Fibroblast of pulmonary artery (primary cell): ENCODE measurements at regions not wholly inside any gene's neighbourhood (a gene's known extent, or its start where the extent isn't known, plus 50 kb on each side); places are given as distances from the start of the nearest gene placed in this dataset.

ENCODE experiments used
- DNase-seq: peaks from one replicate; pipeline ENCODE4 v3.0.0-alpha.2; 2010; ENCODE audit warnings: low read depth
- H3K4me3 ChIP-seq: replicated peaks from 2 replicates; pipeline ENCODE4 v1.5.1; 2011; ENCODE audit warnings: low read depth, mild to moderate bottlenecking, control low read depth, low read length, moderate library complexity
- CTCF ChIP-seq: IDR thresholded peaks from 2 replicates; pipeline ENCODE4 v1.5.1; 2011; ENCODE audit warnings: mild to moderate bottlenecking, control low read depth, low read length, inconsistent platforms; ENCODE audit errors: missing control alignments

GRCh38 chr10:77695186-77695585 is 57.6 kb upstream of the KCNMA1 start:
- DNase-seq, result no peak
- TF ChIP-seq CTCF, result no peak
- no peak overlapping the region for H3K4me3 ChIP-seq

GRCh38 chr10:77692782-77693181 is 55.2 kb upstream of the KCNMA1 start:
- TF ChIP-seq CTCF, result no peak
- DNase-seq, result peak; percentile 52
- no peak overlapping the region for H3K4me3 ChIP-seq

GRCh38 chr10:77689339-77689738 is 51.7 kb upstream of the KCNMA1 start:
- TF ChIP-seq CTCF, result no peak
- DNase-seq, result no peak
- H3K4me3 ChIP-seq, result no peak overlapping the region

DNA sequence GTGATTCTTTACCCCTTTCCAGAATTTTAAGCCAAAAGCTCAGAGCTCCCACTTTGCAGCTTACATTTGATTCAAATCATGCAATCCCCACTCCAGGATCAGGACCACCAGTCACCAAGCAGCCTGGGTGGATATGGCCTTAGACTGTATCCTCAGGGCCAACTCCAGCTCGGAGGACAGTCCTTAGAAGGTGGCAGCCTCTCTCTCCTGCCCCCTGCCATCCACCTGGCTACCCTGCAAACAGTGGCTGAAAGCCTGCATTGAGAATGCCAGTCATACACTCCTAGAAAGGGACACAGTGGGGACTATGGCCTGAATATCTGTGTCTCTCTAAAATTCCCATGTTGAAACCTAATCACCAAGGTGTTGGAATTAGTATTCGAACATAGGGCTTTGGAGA is 50.0 kb upstream of the KCNMA1 start:
- DNase-seq, result no peak
- no peak for TF ChIP-seq CTCF
- H3K4me3 ChIP-seq, result no peak overlapping the region
